ENCODE measurements at regions not wholly inside any gene's neighbourhood (a gene's known extent, or its start where the extent isn't known, plus 50 kb on each side); places are given as distances from the start of the nearest gene placed in this dataset.
"Not testable (repeated sequence)": the region's sequence is repeated elsewhere in the genome, so short reads cannot be mapped to it uniquely, and the experiment has no call there.

- H3K9me3 ChIP-seq = no peaks in the 10 kb centered on the region
- 68 to 79% methylated on average over 5 of the region's 5 CpGs for WGBS, 2 donors
- intact Hi-C loops (cut with DNase I) = no loop called here
- H3K36me3 ChIP-seq = no peaks in the 10 kb centered on the region
- no peak overlapping the region for H3K4me3 ChIP-seq
- H3K27me3 ChIP-seq = peaks cover 0 to 4% (median 0%) of the 10 kb centered on the region in 4 donors
- ATAC-seq = no peak
- no peak overlapping the region for H3K27ac ChIP-seq
- FAIRE-seq = no peak
- H3K4me1 ChIP-seq = no peaks in the 10 kb centered on the region
- TF ChIP-seq CTCF (IDR thresholded peaks at IDR 0.05) = no peak
- DNase-seq = no peak
Observed at GRCh38 chrX:93264261-93265002, 408.9 kb downstream of the NAP1L3 start.

GRCh38 chrX:93259029-93259428 is 414.3 kb downstream of the NAP1L3 start:
- intact Hi-C loops (cut with DNase I) = no loop called here
- 45 to 66% methylated on average over 1 of the region's 1 CpG for WGBS, 2 donors
- Histone ChIP-seq H3K27me3 (no peaks in the 10 kb centered on the region), H3K9me3 (no peaks in the 10 kb centered on the region), H3K36me3 (no peaks in the 10 kb centered on the region), H3K4me1 (no peaks in the 10 kb centered on the region), H3K27ac (no peak overlapping the region), H3K4me3 (no peak overlapping the region)
- no peak for DNase-seq
- ATAC-seq = no peak
- no peak for FAIRE-seq
- peak in 1 of 4 donors; percentile 19 for TF ChIP-seq CTCF (IDR thresholded peaks at IDR 0.05)

- DNase-seq = peak in 2 of 6 donors; percentile 27 to 31
- Histone ChIP-seq H3K4me1 (no peaks in the 10 kb centered on the region), H3K27ac (no peak overlapping the region), H3K4me3 (no peak overlapping the region), H3K27me3 (peaks cover 0 to under 1% (median 0%) of the 10 kb centered on the region in 4 donors), H3K9me3 (no peaks in the 10 kb centered on the region), H3K36me3 (no peaks in the 10 kb centered on the region)
- 47 to 67% methylated on average over 5 of the region's 5 CpGs for WGBS, 2 donors
- ATAC-seq = peak in 2 of 4 donors; percentile 46 to 53
- intact Hi-C loops (cut with DNase I) = no loop called here
- no peak for FAIRE-seq
- TF ChIP-seq CTCF (IDR thresholded peaks at IDR 0.05) = no peak
Observed at GRCh38 chrX:93242897-93243296, 430.5 kb downstream of the NAP1L3 start.

GRCh38 chrX:93235494-93236256 is 437.7 kb downstream of the NAP1L3 start:
- H3K4me3 ChIP-seq; H3K9me3 ChIP-seq; H3K27me3 ChIP-seq; intact Hi-C loops (cut with DNase I); FAIRE-seq; H3K36me3 ChIP-seq; ATAC-seq; H3K27ac ChIP-seq; H3K4me1 ChIP-seq: not testable (repeated sequence)
- WGBS, 2 donors = 87 to 90% methylated on average over 32 of the region's 32 CpGs
- peak in 2 of 6 donors; percentile 50 to 58 for DNase-seq

- TF ChIP-seq CTCF (IDR thresholded peaks at IDR 0.05) = no peak
- FAIRE-seq = no peak
- intact Hi-C loops (cut with DNase I) = no loop called here
Observed at GRCh38 chrX:93229036-93229435, 444.3 kb downstream of the NAP1L3 start.

More at GRCh38 chrX:93229036-93229435, 444.3 kb downstream of the NAP1L3 start:
- Histone ChIP-seq H3K4me3 (no peak overlapping the region), H3K36me3 (no peaks in the 10 kb centered on the region), H3K27ac (no peak overlapping the region), H3K9me3 (no peaks in the 10 kb centered on the region), H3K4me1 (no peaks in the 10 kb centered on the region), H3K27me3 (peaks cover 0 to 6% (median 2%) of the 10 kb centered on the region in 4 donors)
- WGBS, 2 donors = 35 to 46% methylated on average over 3 of the region's 3 CpGs
- ATAC-seq = no peak
- DNase-seq = no peak

Measured in pancreas (tissue), 10 donors.